GM18951 (cell line): ENCODE measurements at regions not wholly inside any gene's neighbourhood (a gene's known extent, or its start where the extent isn't known, plus 50 kb on each side); places are given as distances from the start of the nearest gene placed in this dataset.
"Not testable (repeated sequence)": the region's sequence is repeated elsewhere in the genome, so short reads cannot be mapped to it uniquely, and the experiment has no call there.

Source experiments
- POLR2A ChIP-seq: IDR thresholded peaks from 4 replicates; pipeline ENCODE4 v1.6.1; 2011; ENCODE audit warnings: mild to moderate bottlenecking; ENCODE audit not compliant: insufficient read length, insufficient read depth; ENCODE audit errors: extremely low read depth
- in situ Hi-C: fragments of 300-500 bp; cut with MboI; formaldehyde crosslinking; loops from one replicate; pipeline ENCODE4 v1.12.0; 2022; ENCODE audit warnings: low sequenced_read_pairs, mixed read lengths, inconsistent platforms; ENCODE audit not compliant: unreplicated experiment

DNA sequence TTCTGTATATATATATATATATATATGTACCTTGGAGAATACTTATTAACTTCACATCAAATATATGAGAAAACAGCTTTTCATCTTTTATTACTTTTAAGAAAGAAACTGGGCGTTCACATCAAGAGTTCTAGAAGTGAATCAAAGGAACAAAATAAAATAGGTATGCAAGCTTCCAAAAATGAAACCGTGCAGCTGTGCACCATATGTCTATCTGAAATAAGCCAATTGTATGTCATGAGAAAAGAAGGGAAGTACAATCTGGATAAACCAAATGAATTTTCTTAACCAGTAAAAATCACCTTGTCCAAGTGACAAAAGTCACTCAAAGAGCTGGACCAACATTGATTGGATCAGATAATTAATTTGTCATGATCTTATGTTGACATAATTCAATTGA is 405.4 kb upstream of the TECRL start:
- in situ Hi-C loops: no loop called here
- no peak for TF ChIP-seq POLR2A

DNA sequence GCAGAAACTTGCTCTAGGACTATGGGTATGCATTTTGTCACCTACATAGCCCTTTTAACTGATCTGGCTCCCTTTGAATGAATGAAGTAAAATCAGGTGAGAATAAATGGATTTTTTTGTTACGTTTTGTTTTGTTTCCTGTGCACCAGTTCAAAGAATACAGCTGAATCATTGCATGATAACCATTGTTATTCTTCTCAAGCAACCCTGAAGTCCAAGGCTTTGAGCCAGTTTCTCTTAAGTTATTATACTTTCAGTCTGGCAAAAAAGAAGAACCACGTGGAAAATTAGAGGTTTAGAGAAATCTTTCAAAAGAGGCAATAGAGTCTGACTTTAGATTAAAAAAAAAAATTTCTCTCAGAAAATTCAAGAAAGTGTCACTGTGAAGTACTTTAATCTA is 398.6 kb upstream of the TECRL start:
- TF ChIP-seq POLR2A: no peak
- in situ Hi-C loops: no loop called here

DNA sequence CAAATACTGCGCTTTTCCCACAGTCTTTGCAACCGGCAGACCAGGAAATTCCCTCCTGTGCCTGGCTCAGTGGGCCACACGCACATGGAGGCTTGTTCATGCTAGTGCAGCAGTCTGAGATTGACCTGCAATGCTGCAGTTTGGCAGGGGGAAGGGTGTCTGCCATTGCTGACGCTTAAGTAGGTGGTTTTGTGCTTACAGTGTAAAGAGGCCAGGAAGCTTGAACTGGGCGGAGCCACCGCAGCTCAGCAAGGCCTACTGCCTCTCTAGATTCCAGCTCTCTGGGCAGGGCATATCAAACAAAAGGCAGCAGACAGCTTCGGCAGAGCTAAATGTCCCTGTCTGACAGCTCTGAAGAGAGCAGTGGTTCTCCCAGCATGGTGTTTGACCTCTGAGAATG is 390.5 kb upstream of the TECRL start:
- TF ChIP-seq POLR2A: no peak
- in situ Hi-C loops: no loop called here

DNA sequence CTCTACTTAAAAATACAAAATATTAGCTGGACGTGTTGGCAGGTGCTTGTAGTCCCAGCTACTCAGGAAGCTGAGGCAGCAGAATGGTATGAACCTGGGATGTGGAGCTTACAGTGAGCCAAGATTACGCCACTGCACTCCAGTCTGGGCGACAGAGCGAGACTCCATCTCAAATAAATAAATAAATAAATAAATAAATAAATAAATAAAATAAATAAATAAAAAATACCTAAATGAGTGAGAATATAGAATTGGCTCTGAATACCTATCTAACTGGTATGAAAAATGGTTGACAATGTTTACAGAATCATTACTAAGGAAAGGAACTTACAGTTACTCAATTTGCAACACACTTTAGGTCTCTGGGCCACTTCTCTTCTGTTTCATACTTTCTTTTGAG is 389.6 kb upstream of the TECRL start:
- in situ Hi-C loops: not testable (repeated sequence)

DNA sequence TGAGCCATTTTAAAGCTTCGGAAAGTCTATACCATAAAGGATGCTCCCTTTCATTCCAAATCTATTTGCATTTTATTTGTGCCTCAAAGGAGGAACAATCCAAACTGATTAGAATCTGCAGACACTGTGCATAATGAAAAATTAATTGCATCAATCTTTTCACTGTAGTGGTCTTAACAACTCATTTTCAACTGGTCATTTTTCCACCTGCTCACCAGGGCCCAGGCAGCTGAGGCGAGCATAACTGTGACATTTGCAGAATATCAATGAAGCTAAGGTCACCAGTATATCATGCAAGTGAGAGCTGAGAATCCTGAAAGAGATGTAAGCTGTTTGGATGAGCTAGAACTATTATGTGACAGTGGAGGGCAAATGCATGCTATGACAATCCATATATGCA is 387.3 kb upstream of the TECRL start:
- in situ Hi-C loops: no loop called here
- TF ChIP-seq POLR2A: no peak

- TF ChIP-seq POLR2A: no peak
- in situ Hi-C loops: no loop called here
Observed at GRCh38 chr4:64784125-64784524, 374.9 kb upstream of the TECRL start.

GRCh38 chr4:64781737-64782326 is 372.6 kb upstream of the TECRL start:
- in situ Hi-C loops: no loop called here
- TF ChIP-seq POLR2A: no peak

DNA sequence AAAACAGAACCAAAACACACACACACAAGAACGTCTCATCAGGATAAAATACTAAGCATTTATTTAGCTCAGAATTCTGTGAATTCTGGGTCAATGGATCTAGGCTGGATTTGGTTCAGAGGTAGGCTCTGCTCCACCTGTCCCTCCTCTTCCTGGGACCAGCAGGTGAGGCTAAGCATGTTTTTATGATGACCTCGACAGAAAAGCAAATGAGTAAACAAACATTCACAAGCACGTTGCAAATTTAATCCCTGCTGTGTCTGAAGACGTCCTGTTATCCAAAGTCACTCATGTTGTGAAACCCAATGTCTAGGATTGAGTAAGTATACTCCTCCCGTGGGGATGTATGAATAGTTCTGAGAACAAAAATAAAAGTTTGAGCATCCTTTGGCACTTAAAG is 371.4 kb upstream of the TECRL start:
- in situ Hi-C loops: no loop called here
- no peak for TF ChIP-seq POLR2A

DNA sequence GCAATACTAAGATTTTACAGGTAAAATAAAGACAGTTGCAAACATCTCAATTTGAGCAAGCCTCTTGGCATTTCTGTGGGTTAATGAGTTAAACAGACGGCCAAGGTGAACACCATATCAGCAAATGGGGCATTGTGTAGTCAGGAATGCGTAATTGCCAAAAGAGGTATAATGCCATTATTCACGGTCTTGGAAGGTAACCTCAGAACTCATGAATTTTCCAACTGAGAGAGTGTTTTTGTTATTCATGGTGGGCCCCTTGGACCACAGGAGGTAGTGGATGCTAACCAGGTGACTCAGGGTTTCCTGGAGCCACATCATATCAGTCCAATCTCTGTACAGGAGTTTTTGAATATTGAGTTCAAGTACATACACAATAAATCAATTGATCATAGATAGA is 368.0 kb upstream of the TECRL start:
- in situ Hi-C loops: no loop called here
- no peak for TF ChIP-seq POLR2A

- in situ Hi-C loops: no loop called here
- TF ChIP-seq POLR2A: no peak
Observed at GRCh38 chr4:64776820-64777219, 367.6 kb upstream of the TECRL start.

DNA sequence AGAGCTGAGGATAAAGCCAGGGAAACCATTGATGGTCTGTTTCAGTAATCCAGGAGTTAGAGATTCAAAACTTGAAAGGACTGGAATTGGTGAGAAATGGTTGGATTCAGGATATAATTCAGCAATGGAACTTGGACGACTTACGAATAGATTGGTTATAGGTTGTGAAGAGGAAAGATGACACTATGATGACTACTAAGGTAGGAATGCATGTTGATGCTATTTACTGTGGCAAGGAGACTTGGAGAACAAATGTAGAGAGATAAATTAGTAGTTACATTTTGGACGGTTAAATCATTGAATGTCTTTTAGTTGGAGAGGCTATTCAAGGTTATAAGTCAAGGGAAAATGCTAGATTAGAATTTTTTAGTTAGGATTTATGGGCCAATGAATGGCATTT is 365.4 kb upstream of the TECRL start:
- no peak for TF ChIP-seq POLR2A
- in situ Hi-C loops: no loop called here

DNA sequence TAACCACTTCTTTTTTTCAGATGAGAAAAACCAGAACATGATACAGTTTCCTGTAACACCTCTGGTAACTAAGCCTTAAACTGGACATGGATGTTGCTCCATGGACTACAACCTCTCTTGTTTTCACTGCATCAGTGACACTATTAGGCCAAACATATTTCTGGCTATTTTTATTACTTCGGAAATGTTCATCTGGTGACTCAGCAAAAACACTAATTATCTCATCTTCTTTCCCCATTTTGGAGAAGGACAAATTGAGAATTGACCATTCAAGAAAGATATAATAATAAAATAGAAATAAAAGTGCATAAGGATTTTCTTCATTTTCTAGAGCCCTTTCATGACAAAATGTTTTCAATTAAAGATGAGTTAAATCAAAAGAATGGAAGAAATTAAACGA is 361.9 kb upstream of the TECRL start:
- TF ChIP-seq POLR2A: no peak
- in situ Hi-C loops: no loop called here

DNA sequence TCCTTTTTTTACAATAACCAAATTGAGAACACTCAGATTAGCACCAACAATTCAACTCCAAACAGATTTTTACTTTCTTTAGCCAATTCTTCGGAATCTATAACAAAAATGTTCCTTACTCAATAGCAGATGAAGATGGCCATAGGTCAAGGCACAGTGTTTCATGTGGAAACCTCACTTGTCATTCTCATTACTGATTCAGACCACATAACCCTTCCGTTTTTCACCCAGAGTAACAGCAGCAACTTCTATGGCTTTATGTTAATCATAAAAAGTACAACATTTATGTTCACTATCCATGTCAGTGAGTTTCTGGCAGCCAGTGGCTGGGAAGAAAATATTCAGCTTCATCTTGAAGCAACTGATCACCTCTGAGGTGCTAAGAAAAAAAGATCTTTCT is 358.3 kb upstream of the TECRL start:
- no peak for TF ChIP-seq POLR2A
- in situ Hi-C loops: no loop called here

- TF ChIP-seq POLR2A: no peak
- in situ Hi-C loops: no loop called here
Observed at GRCh38 chr4:64766565-64766964, 357.3 kb upstream of the TECRL start.

DNA sequence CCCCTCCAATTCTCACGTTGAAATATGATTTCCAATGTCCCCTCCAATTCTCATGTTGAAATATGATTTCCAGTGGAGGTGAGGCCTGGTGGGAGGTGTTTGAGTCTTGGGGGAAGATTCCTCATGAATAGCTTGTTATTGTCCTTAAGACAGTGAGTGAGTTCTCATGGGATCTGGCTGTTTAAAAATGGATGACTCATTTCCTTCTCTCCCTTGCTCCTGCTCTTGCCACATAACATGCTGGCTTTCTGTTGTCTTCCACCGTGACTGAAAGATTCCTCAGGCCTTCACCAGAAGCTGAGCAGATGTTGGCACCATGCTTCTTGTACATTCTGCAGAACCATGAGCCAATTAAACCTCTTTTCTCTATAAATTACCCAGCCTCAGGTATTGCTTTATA is 346.8 kb upstream of the TECRL start:
- no peak for TF ChIP-seq POLR2A
- in situ Hi-C loops: no loop called here
